HG03565 (cell line): ENCODE measurements at regions not wholly inside any gene's neighbourhood (a gene's known extent, or its start where the extent isn't known, plus 50 kb on each side); places are given as distances from the start of the nearest gene placed in this dataset.
A peak's percentile ranks its signal among the peaks of the same experiment; 100 is the strongest.

Experiments
- ATAC-seq: cut with Tn5 transposase; IDR thresholded peaks from one replicate; pipeline ENCODE4 v1.9.1; 2021; ENCODE audit warnings: mild to moderate bottlenecking, moderate library complexity; ENCODE audit not compliant: unreplicated experiment

DNA sequence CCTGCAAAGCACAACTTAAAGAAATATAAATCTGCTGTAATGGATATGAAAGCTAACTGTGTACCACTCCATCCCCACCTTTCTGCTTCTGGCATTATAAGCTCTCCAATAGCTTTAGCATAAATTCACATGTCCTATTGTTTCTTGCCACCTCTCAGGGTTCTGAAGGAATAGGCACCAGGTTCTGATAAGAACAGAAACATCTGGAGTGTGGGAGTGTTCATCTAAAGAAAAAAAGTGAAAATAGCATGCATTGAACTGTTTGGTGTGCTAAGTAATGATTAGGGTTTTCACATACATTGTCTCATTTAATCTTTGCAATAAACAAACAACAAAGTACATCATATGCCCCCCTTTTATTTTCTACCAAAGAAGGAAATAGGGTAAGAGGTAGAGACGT is 72.3 kb downstream of the FAM76B start:
- no peak for ATAC-seq

DNA sequence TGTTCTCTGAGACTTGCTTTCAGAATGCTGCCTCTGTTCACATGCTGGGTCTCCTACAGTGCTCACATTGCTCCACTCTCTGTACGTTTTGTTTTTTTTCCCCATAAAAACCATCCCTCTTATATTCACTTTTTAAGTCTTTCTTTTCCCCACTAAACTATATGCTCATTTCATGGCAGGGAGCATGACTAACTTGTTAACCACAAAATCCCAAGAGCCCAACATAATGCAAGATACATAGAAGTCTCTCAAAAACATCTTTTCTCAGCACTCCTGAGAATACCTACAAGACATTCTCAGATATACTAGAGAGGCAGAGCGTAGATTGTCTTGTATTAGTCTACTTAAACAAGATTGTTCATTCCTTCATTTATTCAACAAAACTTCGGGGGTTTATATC is 73.3 kb downstream of the FAM76B start:
- peak; percentile 1 for ATAC-seq

DNA sequence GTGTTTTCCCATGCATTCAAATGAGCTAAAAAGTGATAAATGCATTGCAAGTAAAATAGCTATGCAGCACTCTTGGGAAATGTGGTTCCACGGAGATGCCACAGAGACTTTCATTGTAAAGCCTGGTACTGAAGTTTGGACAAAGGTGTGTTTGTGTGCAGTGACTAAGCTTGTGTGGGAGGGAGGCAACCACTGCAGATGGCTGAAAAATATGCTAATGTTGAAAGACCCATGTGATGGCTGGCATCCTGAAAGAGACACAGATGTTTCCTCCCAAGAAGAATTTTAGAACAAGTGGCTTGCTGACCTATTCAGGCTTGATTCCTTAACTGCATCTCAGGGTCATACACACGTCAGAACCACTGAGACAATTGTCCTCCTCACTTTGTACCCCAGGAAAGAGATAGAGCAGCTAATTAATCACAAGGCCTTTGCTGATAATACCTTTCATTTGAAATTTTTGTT is 73.8 kb downstream of the FAM76B start:
- ATAC-seq = peak; percentile 73

DNA sequence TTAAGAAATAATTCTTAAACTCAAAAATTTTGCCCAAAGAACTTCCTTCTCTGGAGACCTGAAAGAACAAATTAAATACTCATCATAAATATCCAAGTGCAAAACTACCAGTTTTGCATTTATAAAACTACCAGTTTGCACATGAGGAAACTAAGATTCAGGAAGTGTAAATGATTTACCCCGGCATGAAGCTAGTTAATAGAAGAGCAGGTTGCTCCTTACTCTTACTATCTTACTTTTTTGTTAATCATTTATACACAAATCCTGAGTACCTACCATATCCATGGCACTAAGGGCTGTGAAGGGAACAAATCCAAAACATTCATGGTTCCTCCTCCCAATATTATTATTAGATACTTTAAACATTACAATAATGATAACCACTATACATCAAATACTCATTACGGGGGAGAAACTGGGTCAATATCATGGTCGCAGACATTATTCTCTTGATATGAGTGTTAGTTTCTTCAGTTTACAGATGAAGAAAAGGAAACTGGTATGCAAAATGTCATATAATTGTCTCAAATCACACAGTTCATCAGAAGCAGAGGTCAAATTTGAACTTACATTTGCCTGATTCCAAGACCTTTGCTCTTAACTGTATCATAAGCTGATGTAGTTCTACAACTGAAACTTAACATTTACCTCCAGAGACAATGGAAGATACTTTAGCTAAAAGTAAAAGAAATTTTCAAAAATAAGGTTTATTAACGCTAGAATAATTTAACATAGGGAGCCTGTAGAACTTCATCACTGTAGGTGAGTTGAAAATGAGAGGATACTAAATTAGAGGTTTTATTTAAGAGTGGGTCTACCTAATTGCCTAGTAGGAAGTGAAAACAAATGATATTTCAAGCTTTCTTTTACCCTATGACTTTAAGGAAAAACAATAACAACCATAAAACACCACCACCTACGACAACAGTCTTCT is 74.5 kb downstream of the FAM76B start:
- ATAC-seq = no peak

DNA sequence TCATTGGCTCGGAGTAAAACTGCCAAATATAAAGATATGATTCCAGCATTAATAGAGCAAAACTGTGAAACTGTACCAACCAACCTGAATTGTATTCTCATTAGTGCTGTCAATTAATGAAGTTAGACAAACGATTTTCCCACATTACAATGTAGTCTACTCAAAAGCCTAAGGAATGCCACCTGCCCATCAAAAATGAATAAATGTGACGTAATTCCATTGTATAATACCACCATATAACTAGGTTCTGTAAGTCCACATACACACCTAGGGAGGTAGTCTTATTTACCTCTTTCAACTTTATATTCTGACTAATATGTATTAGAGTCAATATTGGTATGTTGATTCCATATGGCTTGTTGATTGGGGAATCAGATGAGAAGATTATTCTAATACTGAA is 76.2 kb downstream of the FAM76B start:
- no peak for ATAC-seq

DNA sequence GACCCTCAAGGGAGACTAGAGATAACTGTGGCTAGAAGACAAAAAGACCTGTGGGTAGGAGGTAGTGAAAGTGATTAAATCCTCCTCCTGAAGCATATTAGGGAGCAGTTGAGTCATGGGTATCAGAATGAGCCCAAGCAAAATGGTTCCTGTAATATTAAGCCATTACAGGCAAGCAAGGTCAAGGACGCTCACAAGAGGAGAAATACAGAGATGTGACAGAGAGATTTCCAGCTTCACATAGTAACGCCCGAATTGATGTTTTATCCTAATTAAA is 77.7 kb downstream of the FAM76B start:
- ATAC-seq = peak; percentile 16

DNA sequence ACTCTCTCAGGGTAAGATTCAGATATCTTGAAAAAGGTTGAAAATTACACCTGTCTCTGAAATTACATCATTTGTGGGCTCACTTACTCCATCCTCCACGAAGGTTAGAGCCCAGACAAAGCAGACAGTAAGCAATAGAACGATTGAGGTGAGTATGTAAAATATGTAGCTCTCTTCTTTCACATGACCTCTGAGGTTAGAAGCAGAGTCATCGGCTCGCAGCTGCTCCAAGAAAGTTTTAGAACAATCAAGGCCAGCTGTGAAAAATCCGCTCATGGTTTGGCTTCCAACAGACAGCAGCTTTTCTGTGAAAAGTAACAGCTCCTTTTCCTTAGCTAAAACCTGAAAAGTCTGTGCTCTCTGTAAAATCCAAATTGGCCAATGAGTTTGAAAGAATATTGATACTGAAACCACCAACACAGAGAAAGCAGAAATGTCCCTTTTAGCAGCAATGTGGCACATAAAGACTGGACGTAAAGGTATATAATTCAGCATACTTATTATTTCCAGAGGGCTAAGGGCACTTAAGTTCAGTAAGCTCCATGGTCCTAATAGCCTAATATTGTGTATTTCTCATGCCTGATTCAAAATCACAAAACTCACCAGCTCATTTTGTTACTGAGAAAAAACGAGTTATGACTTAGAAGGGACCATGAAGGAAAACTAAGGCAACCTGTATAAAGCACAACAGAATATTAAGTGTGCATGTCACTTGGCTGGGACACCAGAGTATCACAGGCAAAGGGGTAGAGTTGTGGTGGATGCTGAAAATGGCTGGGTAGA is 78.2 kb downstream of the FAM76B start:
- ATAC-seq = peak; percentile 30

DNA sequence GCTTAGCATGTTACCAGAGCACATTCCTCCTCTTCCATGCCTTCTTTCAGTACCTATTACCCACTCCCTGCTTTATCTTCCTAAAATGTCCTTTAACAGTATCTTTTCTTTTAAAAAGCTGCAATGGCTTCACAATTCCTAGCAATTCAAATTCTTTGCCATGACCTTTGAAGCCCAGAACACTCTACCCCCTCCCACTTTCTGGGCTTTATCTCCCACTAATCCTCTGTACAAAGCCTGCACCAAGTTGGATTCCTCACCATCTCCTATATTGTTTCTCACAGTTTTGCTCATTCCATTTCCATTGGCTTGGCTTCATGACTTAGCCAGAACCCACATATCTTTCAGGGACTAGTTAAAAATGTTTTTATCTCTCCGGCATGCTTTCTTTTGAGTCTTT is 80.9 kb downstream of the FAM76B start:
- ATAC-seq = no peak

DNA sequence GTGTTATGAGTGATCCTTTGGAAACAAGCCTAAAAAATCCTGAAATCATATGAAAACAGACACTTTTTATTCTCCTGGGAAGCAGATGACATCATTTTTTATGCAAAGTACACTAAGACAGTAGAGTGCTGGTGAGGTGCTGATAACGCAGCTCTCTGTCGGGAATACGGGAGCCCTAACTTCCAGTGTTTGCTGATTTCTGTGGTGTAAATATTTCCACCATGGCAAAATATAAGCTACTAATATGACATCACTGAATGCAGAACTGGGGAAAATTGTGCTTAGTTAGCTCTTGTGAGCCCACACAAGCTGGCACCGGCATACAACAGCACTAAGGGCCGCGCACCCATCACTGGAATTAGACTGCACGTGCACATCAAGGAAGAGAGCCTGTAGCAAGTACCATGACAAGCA is 82.6 kb downstream of the FAM76B start:
- no peak for ATAC-seq

DNA sequence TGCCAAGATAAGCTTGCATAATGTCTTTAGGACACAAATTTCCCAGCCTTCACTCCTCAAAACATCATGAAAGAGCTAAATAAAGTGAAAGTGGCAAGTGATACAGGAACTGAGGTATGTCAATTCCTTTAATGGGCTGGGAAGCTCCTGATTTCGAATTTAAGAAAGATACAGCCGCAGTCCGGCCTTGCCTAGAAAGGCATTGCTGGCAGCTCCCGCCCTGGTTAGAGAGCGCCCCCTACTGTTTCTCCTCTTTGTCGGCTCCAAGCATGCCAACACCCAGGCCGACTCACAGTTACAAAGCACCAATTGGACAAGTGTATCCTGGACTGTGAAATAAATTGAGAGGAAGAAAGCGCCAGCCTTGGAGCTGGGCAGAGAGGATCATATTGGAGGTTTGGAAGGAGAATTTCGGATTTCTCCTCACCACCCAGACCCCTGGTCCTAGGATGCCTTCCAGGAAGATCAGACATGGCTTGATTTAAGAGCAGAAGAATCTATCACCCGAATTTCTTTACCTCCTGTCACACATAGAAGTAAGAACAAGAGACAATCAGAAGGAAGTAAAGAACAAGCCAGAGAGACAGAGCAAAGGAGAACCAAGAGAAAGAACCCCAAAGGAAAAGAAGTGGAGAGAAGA is 84.0 kb downstream of the FAM76B start:
- peak; percentile 62 for ATAC-seq

DNA sequence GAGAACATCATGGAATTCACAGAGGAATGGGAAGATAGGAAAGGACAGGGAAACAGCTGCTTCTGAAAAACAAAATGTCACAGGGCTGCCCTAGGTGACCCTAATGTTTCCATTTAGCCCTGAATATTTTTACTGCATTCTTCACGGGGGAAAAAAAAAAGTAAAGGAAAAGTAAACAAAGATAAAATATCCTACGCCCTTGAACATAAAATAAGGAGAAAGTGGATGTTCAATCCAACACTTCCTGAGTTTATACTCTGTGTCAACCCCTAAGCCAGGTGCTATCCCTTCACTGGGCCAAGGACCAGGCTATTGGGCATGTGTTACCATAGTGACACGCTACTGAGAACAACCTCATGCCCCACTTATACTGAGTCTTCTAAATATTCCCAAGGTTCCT is 84.7 kb downstream of the FAM76B start:
- no peak for ATAC-seq

DNA sequence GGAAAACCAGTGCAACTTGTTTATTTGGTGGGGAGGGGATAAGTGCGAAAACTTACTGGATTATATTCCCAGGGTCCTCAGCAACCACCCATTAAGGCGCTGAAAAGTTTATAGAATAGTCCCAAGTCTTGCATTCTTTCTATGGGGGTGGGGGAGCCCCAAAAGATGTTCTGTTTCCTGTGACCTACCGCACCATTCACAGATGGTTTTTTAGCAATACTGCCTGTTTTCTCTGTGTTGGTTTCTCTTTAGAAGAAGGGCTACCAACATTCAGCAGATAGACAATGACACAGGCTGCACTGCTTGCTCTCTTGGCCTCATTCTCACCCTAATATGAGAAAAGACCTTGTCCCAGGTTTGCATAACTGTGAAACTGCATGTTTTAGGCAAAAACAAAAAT is 86.5 kb downstream of the FAM76B start:
- no peak for ATAC-seq

DNA sequence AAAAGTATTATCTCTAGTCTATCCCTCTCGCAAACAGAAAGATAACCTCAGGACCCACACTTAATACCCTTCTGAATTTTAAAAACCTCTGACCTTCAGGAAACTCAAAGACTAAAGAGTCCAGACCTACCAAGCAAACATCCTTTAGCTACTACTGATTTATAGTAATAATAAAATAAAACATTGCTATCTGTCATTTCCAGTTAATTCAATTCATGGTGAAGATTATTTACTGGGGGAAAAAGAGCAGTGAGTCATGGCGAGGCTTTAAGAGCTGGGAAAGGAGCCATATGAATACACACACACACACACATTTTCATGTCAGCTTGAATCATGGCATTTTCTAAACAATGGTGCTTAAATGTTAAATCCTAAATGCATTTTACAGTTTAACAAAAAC is 87.1 kb downstream of the FAM76B start:
- ATAC-seq = no peak

DNA sequence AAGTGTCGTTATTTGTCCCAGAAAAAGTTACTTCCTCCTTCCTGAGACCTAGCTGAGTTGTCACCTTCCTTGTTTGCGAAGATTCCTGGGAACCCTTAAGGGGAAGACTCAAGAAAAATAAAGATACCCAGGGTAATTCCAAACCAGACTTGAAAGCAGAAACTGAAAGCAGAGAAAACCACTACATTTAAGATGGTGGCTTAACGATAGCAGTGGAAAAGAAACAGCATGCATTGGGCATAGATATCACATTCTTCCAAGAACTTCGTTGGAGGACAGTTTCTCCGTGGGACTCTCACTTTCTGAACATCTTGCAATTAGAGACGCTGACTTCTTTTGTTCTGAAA is 89.1 kb downstream of the FAM76B start:
- ATAC-seq = no peak

DNA sequence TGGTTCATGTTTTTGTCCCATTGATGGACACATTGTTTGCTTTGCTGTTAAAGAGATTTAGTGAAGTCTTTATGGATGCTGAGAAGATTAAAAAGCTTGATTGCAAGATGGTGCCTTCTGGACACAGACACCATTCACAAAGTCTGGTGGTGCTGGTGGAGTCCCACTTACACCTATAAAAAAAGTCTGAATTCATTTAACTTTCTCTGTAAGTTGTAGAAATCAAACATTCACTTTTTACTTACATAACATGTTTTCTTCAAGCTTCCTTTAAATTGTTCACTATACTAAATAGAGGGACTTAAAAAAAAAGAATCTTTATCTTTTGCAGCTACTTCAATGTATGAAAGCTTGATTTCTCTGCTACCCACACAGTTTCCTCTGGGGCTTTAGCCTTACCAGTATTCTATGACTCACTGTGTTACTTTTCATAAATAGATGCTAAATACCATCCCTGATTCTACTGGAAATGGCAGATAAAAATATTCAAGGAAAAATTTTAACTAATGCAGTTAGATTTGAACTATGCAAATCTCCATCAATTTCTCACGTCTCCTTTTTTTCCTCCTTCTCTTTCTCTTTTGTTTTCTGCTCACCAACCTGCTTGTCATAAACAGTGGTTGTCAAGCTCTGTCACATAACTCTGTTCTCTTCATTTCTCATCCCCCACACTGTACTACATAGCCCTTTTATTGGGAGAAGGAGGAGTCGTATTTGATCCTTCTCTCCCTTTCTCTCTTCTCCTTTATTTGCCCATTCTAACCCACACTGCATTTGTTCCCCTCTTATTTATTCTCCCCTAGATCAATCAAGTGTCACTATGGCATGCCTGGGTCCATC is 89.7 kb downstream of the FAM76B start:
- peak; percentile 39 for ATAC-seq

DNA sequence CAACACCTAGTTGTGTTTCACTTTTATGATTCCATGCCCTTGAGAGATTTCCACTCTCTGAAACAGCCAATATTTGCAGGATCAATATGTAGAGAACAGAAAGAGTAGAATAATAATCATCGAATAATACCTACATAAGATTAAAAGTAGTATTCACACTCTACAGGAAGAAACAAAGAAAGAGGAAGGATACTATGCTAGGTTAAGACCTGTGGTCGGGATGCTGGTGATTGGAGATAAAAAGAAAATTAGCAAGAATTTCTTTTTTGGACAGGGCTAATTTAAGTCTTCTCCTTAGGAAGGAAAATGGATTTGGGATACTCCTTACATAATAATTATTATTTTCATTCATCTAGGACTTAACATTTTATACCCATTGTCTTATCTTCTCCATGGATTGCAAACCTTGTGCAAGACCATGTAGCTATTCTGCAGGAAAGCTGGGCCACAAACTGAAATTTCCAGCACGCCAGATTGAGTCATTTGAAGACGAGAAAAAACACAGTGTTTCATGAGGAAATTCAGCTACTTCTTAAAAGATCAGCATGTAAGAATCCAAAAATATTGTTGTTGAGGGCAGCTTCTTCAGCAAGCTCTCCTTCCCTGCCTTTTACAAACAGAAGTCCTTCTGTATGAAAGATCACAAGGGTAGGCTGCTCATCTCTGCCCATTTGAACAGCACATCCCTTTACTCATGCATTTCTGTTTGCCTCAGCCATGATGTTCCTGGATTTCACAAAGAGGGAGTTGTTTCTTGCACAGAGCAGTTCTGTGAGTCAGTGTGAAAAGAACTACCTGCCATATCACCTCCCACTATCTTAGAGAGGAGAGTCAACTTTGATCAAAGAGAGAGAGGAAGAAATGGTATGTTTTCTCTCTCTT is 90.7 kb downstream of the FAM76B start:
- no peak for ATAC-seq

DNA sequence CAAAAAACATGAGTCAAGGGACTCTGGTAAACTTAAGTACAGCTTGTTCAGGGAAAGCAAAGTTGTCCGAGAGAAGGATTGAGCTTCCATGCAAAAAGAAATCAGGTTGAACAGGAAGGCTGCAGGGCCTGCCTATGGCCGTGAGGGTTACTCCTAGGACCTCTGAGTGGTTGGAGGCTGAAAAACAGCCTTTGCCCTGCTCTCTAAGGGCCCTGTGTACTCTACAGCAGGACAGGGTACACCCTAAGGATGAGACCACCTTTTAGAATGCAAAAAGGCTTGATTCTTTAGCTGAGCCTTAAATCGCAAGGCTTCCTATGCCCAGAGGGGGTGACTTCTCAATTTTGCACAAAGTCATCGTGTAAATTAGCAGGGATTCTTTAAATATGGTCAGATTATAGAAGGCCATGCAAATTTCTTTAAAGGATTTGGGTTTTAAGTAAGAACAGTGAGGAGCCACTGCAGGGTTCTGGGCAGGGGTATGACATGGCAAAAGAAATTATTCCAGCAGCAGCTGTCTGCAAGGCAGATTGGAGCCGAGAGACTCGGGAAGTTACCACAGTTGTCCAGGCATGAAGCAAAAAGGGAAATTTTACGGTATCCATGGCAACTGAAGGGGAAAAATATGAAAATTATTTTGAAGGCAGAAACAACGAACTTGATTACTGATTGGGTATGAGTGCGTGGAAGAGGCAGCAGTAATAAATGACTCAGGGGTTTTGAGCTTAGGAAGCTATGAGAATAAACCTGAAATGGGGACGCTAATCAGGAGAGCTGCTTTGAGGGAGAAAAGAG is 91.8 kb downstream of the FAM76B start:
- no peak for ATAC-seq

DNA sequence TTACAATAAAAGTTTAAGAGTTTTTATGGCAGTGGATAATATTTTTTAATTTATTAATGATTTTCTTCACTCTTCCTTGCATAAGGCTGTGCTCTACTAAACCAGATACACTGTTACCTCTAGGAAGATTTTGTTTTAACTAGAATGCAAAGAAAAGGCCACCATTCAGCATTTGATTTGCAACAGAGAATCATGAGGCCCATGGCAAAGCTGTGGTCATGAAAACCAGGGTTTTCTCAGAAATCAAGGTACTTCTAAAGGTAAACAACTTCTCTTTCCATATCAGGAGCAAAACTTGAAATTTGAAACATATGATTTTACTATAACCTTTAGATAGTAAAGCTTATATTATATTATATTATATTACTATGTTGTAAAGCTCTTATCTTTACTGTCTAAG is 94.4 kb downstream of the FAM76B start:
- ATAC-seq = no peak

DNA sequence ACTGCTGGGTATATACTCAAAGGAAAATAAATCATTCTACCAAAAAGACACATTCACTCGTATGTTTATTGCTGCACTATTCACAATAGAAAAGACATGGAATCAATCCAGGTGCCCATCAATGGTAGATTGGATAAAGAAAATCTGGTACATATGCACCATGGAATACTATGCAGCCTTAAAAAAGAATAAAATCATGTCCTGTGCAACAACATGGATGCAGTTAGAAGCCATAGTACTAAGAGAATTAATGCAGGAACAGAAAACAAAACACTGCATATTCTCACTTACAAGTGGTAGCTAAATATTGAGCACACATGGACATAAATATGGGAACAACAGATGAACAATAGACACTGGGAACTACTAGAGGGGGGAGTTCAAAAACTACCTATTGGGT is 96.3 kb downstream of the FAM76B start:
- ATAC-seq = no peak
